ENCODE measurements at regions not wholly inside any gene's neighbourhood (a gene's known extent, or its start where the extent isn't known, plus 50 kb on each side); places are given as distances from the start of the nearest gene placed in this dataset.

DNA sequence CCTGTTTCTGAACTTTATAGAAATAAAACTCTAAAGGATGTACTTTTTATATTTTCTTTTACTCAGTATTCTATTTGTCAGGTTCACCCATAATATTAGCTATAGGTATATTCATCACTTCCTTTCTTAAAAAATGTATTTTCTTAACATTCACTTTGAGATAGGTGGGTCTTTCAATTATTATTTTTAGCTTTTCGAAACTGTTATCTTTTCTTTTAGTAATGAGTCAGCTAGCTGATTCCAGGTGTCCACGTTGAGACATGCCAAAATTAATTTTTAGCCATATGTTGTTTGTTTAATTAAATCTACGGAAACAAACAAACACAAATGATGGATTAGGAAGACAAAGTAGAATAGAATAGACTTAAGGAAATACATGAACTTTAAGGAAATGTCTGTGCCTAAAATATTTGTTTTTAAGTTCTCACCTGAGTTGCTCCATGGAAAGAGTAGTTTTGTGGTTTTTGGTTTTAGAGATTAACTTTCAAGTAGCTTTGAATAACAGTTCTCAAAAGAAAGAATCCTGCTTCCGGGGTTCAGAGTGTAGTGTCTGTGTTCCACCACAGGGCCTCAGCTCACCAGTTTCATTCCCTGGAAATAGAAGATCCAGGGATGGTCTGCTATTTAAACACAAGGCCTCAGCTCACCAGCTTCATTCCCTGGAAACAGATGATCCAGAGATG is 435.0 kb downstream of the HAO1 start:
- BruUV-seq (replicated peaks) = no TSS peak
- ATAC-seq (no peak), DNase-seq (ENCODE audit: low read depth, low spot score) (no peak)
- Histone ChIP-seq H3K4me3 (ENCODE audit: low read depth in 2 of 2, low read length in 2 of 2) (no peak overlapping the region), H3K27ac (ENCODE audit: low read length) (no peak overlapping the region), H3K4me1 (ENCODE audit: control insufficient read depth, insufficient read depth, low read length) (no peaks in the 10 kb centered on the region), H3K36me3 (ENCODE audit: control insufficient read depth, insufficient read depth, low read length) (no peaks in the 10 kb centered on the region), H3K9me3 (ENCODE audit: control insufficient read depth, insufficient read depth, low read depth, low read length) (no peaks in the 10 kb centered on the region), H3K27me3 (ENCODE audit: control insufficient read depth, insufficient read depth, low read length) (no peaks in the 10 kb centered on the region)
- TF ChIP-seq POLR2AphosphoS5 (IDR thresholded peaks at IDR 0.05; ENCODE audit: low read depth, low read length) (no peak), SIN3A (IDR thresholded peaks at IDR 0.05; ENCODE audit: borderline replicate concordance, insufficient read depth, low read depth, low read length) (no peak), TCF7L2 (IDR thresholded peaks at IDR 0.05; ENCODE audit: low read depth, low read length) (no peak)
- TF ChIP-seq, protein P1, sequence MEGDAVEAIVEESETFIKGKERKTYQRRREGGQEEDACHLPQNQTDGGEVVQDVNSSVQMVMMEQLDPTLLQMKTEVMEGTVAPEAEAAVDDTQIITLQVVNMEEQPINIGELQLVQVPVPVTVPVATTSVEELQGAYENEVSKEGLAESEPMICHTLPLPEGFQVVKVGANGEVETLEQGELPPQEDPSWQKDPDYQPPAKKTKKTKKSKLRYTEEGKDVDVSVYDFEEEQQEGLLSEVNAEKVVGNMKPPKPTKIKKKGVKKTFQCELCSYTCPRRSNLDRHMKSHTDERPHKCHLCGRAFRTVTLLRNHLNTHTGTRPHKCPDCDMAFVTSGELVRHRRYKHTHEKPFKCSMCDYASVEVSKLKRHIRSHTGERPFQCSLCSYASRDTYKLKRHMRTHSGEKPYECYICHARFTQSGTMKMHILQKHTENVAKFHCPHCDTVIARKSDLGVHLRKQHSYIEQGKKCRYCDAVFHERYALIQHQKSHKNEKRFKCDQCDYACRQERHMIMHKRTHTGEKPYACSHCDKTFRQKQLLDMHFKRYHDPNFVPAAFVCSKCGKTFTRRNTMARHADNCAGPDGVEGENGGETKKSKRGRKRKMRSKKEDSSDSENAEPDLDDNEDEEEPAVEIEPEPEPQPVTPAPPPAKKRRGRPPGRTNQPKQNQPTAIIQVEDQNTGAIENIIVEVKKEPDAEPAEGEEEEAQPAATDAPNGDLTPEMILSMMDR (IDR thresholded peaks at IDR 0.05) = no peak
- TF ChIP-seq, protein P2, sequence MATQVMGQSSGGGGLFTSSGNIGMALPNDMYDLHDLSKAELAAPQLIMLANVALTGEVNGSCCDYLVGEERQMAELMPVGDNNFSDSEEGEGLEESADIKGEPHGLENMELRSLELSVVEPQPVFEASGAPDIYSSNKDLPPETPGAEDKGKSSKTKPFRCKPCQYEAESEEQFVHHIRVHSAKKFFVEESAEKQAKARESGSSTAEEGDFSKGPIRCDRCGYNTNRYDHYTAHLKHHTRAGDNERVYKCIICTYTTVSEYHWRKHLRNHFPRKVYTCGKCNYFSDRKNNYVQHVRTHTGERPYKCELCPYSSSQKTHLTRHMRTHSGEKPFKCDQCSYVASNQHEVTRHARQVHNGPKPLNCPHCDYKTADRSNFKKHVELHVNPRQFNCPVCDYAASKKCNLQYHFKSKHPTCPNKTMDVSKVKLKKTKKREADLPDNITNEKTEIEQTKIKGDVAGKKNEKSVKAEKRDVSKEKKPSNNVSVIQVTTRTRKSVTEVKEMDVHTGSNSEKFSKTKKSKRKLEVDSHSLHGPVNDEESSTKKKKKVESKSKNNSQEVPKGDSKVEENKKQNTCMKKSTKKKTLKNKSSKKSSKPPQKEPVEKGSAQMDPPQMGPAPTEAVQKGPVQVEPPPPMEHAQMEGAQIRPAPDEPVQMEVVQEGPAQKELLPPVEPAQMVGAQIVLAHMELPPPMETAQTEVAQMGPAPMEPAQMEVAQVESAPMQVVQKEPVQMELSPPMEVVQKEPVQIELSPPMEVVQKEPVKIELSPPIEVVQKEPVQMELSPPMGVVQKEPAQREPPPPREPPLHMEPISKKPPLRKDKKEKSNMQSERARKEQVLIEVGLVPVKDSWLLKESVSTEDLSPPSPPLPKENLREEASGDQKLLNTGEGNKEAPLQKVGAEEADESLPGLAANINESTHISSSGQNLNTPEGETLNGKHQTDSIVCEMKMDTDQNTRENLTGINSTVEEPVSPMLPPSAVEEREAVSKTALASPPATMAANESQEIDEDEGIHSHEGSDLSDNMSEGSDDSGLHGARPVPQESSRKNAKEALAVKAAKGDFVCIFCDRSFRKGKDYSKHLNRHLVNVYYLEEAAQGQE (IDR thresholded peaks at IDR 0.05; ENCODE audit: insufficient read depth in 1 of 2, low read depth in 2 of 2, low read length in 1 of 2) = no peak
- in situ Hi-C loops (cut with HindIII; ENCODE audit: low pct_unique_long_range_greater_than_20kb, low sequenced_read_pairs) (no loop called here), intact Hi-C loops (cut with micrococcal nuclease; ENCODE audit: unreplicated experiment) (no loop called here)
- POLR2A ChIA-PET = no interaction called here
- CTCF ChIA-PET = interaction anchor here (0.6 kb wide), 1 partner anchor 423 kb away, joined by 5 read pairs; no protein-coding TSS in a partner anchor

DNA sequence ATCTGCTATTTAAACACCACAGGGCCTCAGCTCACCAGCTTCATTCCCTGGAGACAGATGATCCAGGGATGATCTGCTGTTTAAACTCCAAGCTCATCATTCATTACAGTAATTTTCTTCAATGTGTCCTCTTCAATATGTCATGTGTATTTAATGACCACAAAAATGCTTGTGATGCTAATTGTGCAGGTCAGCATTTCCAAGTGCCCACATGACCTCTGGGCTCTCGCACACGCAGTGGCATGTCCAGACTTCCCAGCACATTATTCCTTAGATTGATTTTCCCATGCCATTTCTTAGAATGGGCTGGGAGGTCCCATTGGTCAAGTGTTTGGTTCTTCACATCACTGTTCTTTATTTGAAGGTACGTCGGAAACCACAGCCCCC is 434.4 kb downstream of the HAO1 start:
- BruUV-seq (replicated peaks) = no TSS peak

More for the DNA sequence above, 434.4 kb downstream of the HAO1 start:
- no peak for DNase-seq (ENCODE audit: low read depth, low spot score)
- H3K4me3 ChIP-seq (ENCODE audit: low read depth in 2 of 2, low read length in 2 of 2) = no peak overlapping the region
- H3K36me3 ChIP-seq (ENCODE audit: control insufficient read depth, insufficient read depth, low read length) = no peaks in the 10 kb centered on the region
- intact Hi-C loops (cut with micrococcal nuclease; ENCODE audit: unreplicated experiment) = no loop called here
- H3K9me3 ChIP-seq (ENCODE audit: control insufficient read depth, insufficient read depth, low read depth, low read length) = no peaks in the 10 kb centered on the region
- POLR2A ChIA-PET = no interaction called here
- no peak for TF ChIP-seq SIN3A (IDR thresholded peaks at IDR 0.05; ENCODE audit: borderline replicate concordance, insufficient read depth, low read depth, low read length)
- TF ChIP-seq TCF7L2 (IDR thresholded peaks at IDR 0.05; ENCODE audit: low read depth, low read length) = no peak
- TF ChIP-seq, protein P1 (IDR thresholded peaks at IDR 0.05) = no peak
- no peak for TF ChIP-seq POLR2AphosphoS5 (IDR thresholded peaks at IDR 0.05; ENCODE audit: low read depth, low read length)
- TF ChIP-seq, protein P2 (IDR thresholded peaks at IDR 0.05; ENCODE audit: insufficient read depth in 1 of 2, low read depth in 2 of 2, low read length in 1 of 2) = no peak
- in situ Hi-C loops (cut with HindIII; ENCODE audit: low pct_unique_long_range_greater_than_20kb, low sequenced_read_pairs) = no loop called here
- no peak for ATAC-seq
- H3K4me1 ChIP-seq (ENCODE audit: control insufficient read depth, insufficient read depth, low read length) = no peaks in the 10 kb centered on the region
- no peaks in the 10 kb centered on the region for H3K27me3 ChIP-seq (ENCODE audit: control insufficient read depth, insufficient read depth, low read length)
- CTCF ChIA-PET = no interaction called here
- no peak overlapping the region for H3K27ac ChIP-seq (ENCODE audit: low read length)

Data from Panc1 (cell line).